ENCODE measurements at regions not wholly inside any gene's neighbourhood (a gene's known extent, or its start where the extent isn't known, plus 50 kb on each side); places are given as distances from the start of the nearest gene placed in this dataset.
A peak's percentile ranks its signal among the peaks of the same experiment; 100 is the strongest.

GRCh38 chr5:57745029-57745428, 262.4 kb upstream of the ACTBL2 start:
- no peak for DNase-seq
- H3K4me1 Mint-ChIP-seq (ENCODE audit: low read depth, unreplicated experiment): peaks cover 8% of the 10 kb centered on the region
- peaks cover 3% of the 10 kb centered on the region for H3K9me3 Mint-ChIP-seq (ENCODE audit: low read depth, unreplicated experiment)
- H3K4me3 Mint-ChIP-seq (ENCODE audit: low read depth, unreplicated experiment): no peak overlapping the region
- no peak overlapping the region for H3K27ac Mint-ChIP-seq (ENCODE audit: unreplicated experiment)
- H3K27me3 Mint-ChIP-seq (ENCODE audit: unreplicated experiment): no peaks in the 10 kb centered on the region
- no TSS peak for BruUV-seq (replicated peaks)
- intact Hi-C loops (cut with micrococcal nuclease; ENCODE audit: unreplicated experiment): no loop called here
- no peaks in the 10 kb centered on the region for H3K36me3 Mint-ChIP-seq (ENCODE audit: insufficient read depth, unreplicated experiment)
- no peak for TF ChIP-seq CTCF (IDR thresholded peaks at IDR 0.05; ENCODE audit: unreplicated experiment)
- CTCF ChIA-PET: no interaction called here

- no peak for DNase-seq
- H3K27ac Mint-ChIP-seq (ENCODE audit: unreplicated experiment): no peak overlapping the region
- BruUV-seq (replicated peaks): no TSS peak
- no peaks in the 10 kb centered on the region for H3K36me3 Mint-ChIP-seq (ENCODE audit: insufficient read depth, unreplicated experiment)
- peaks cover 12% of the 10 kb centered on the region for H3K4me1 Mint-ChIP-seq (ENCODE audit: low read depth, unreplicated experiment)
- H3K27me3 Mint-ChIP-seq (ENCODE audit: unreplicated experiment): no peaks in the 10 kb centered on the region
- no peaks in the 10 kb centered on the region for H3K9me3 Mint-ChIP-seq (ENCODE audit: low read depth, unreplicated experiment)
- H3K4me3 Mint-ChIP-seq (ENCODE audit: low read depth, unreplicated experiment): no peak overlapping the region
- intact Hi-C loops (cut with micrococcal nuclease; ENCODE audit: unreplicated experiment): no loop called here
- CTCF ChIA-PET: no interaction called here
- no peak for TF ChIP-seq CTCF (IDR thresholded peaks at IDR 0.05; ENCODE audit: unreplicated experiment)
These were observed 258.7 kb upstream of the ACTBL2 start for GRCh38 chr5:57741336-57741735.

- DNase-seq: no peak
- Mint-ChIP-seq H3K27ac (ENCODE audit: unreplicated experiment) (no peak overlapping the region), H3K9me3 (ENCODE audit: low read depth, unreplicated experiment) (no peaks in the 10 kb centered on the region), H3K36me3 (ENCODE audit: insufficient read depth, unreplicated experiment) (no peaks in the 10 kb centered on the region), H3K4me3 (ENCODE audit: low read depth, unreplicated experiment) (no peak overlapping the region), H3K4me1 (ENCODE audit: low read depth, unreplicated experiment) (peaks cover 29% of the 10 kb centered on the region), H3K27me3 (ENCODE audit: unreplicated experiment) (no peaks in the 10 kb centered on the region)
- TF ChIP-seq CTCF (IDR thresholded peaks at IDR 0.05; ENCODE audit: unreplicated experiment): no peak
- no TSS peak for BruUV-seq (replicated peaks)
- CTCF ChIA-PET: no interaction called here
- intact Hi-C loops (cut with micrococcal nuclease; ENCODE audit: unreplicated experiment): no loop called here
These were observed 256.2 kb upstream of the ACTBL2 start for GRCh38 chr5:57738787-57739186.

- Mint-ChIP-seq H3K36me3 (ENCODE audit: insufficient read depth, unreplicated experiment) (no peaks in the 10 kb centered on the region), H3K9me3 (ENCODE audit: low read depth, unreplicated experiment) (no peaks in the 10 kb centered on the region), H3K4me1 (ENCODE audit: low read depth, unreplicated experiment) (peaks cover 32% of the 10 kb centered on the region), H3K27me3 (ENCODE audit: unreplicated experiment) (no peaks in the 10 kb centered on the region), H3K27ac (ENCODE audit: unreplicated experiment) (no peak overlapping the region), H3K4me3 (ENCODE audit: low read depth, unreplicated experiment) (no peak overlapping the region)
- TF ChIP-seq CTCF (IDR thresholded peaks at IDR 0.05; ENCODE audit: unreplicated experiment): no peak
- intact Hi-C loops (cut with micrococcal nuclease; ENCODE audit: unreplicated experiment): no loop called here
- CTCF ChIA-PET: no interaction called here
- DNase-seq: no peak
- no TSS peak for BruUV-seq (replicated peaks)
These were observed 255.7 kb upstream of the ACTBL2 start for GRCh38 chr5:57738301-57738700.

- H3K4me3 Mint-ChIP-seq (ENCODE audit: low read depth, unreplicated experiment): no peak overlapping the region
- CTCF ChIA-PET: no interaction called here
These were observed 254.1 kb upstream of the ACTBL2 start for GRCh38 chr5:57736716-57737115.

More at GRCh38 chr5:57736716-57737115, 254.1 kb upstream of the ACTBL2 start:
- no TSS peak for BruUV-seq (replicated peaks)
- Mint-ChIP-seq H3K27ac (ENCODE audit: unreplicated experiment) (peak overlapping the region; percentile 71), H3K4me1 (ENCODE audit: low read depth, unreplicated experiment) (peaks cover 32% of the 10 kb centered on the region), H3K27me3 (ENCODE audit: unreplicated experiment) (no peaks in the 10 kb centered on the region), H3K36me3 (ENCODE audit: insufficient read depth, unreplicated experiment) (no peaks in the 10 kb centered on the region), H3K9me3 (ENCODE audit: low read depth, unreplicated experiment) (no peaks in the 10 kb centered on the region)
- DNase-seq: no peak
- intact Hi-C loops (cut with micrococcal nuclease; ENCODE audit: unreplicated experiment): no loop called here
- TF ChIP-seq CTCF (IDR thresholded peaks at IDR 0.05; ENCODE audit: unreplicated experiment): no peak
